ENCODE measurements at regions not wholly inside any gene's neighbourhood (a gene's known extent, or its start where the extent isn't known, plus 50 kb on each side); places are given as distances from the start of the nearest gene placed in this dataset.
"Not testable (repeated sequence)": the region's sequence is repeated elsewhere in the genome, so short reads cannot be mapped to it uniquely, and the experiment has no call there.

DNA sequence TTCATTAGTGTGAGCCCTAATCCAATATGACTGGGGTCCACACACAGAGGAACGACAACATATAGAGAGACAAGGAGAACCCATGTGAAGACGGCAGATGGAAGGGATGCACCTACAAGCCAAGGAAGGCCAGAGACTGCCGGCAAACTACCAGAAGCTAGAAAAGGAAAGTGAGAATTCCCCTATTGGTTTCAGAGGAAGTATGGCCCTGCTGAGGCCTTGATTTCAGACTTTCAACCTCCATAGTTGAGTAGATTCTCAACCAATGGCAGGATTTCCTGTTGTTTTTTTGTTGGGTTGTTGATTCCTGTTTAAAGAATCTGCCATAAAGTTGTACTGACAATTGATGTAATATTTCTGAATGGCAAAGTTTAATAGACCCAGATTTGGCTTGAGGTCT is 241.5 kb downstream of the SATB2 start:
- DNase-seq (ENCODE audit: low read depth), result no peak

DNA sequence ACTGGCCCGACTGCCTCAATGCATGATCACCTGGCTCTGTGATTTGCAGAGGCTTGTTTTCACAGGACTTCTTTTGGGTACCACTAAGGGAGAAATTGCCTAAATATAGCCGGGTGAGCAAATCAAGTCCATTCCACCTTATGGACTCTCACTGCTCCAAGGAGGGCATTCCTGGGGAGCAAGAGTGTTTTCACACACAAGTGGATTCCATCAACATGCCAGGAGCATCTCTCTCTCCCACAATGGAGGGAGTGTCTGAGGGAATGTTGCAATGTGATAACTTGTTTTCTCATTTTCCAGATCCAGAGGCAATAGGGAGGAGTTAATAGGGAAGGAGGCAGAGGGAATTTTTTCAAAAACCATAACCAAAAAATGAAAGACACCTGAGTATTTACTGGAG is 250.7 kb downstream of the SATB2 start:
- no peak for DNase-seq (ENCODE audit: low read depth)

- DNase-seq (ENCODE audit: low read depth), result no peak
Measured at GRCh38 chr2:199206536-199206935, 251.2 kb downstream of the SATB2 start.

DNA sequence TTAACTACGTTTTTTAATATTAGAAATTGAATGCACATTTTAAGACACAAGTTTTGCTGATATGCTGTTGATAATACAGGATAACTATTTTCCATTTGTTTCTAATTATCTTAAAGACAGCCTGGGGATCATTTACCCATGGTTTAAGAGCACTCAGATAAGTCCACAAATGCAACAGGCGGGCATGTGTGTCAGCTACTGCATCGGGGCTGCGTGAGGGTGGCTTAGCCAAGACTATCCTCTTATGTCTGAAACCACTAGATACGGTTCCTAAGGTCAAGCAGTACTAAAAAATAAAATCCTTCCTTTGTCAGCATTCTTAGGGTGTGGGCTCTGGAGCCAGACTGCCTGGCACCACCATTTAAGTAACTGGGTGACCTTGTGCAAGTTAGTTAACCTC is 254.8 kb downstream of the SATB2 start:
- no peak for DNase-seq (ENCODE audit: low read depth)

DNA sequence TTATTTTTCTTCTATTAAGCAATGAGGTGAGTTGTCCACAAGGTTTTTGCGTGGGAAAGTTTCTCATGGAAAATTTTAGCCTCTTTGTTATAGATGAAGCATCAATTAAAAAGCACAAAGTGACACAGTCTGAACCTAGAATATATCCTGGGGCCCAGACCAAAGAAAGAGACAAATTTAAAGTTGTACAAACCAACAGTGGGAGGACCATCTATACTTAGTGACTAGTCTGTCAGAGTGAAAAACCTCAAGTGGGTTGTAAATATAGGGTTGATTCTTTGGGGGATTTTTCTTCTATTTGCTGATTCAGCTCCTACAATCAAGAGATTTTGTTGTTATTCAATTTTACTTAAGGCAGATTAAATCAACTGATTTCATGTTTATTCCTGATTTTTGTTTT is 256.2 kb downstream of the SATB2 start:
- DNase-seq (ENCODE audit: low read depth), result no peak

GRCh38 chr2:199199797-199200196 is 257.9 kb downstream of the SATB2 start:
- DNase-seq (ENCODE audit: low read depth), result no peak

DNA sequence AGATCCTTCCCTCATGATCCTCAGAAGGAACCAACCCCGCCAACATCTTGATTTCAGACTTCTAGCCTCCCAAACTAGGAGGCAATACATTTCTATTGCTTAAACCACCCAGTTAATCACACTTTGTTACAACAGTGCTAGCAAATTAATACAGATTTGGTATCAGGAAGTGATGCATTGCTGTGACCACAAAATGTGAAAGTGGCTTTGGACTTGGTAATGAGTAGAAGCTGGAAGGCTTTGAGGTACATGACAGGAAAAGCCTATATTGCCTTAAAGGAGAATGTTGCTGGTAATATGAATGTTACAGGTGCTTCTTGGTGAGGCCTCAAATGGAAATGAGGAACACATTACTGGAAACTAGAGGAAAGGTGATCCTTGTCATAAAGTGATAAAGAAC is 260.3 kb downstream of the SATB2 start:
- DNase-seq (ENCODE audit: low read depth), result peak; percentile 11

GRCh38 chr2:199196686-199197085 is 261.1 kb downstream of the SATB2 start:
- DNase-seq (ENCODE audit: low read depth), result no peak

GRCh38 chr2:199195927-199196502 is 261.7 kb downstream of the SATB2 start:
- no peak for DNase-seq (ENCODE audit: low read depth)

GRCh38 chr2:199191461-199191860 is 266.3 kb downstream of the SATB2 start:
- DNase-seq (ENCODE audit: low read depth), result no peak

- no peak for DNase-seq (ENCODE audit: low read depth)
Measured at GRCh38 chr2:199189229-199189628, 268.5 kb downstream of the SATB2 start.

DNA sequence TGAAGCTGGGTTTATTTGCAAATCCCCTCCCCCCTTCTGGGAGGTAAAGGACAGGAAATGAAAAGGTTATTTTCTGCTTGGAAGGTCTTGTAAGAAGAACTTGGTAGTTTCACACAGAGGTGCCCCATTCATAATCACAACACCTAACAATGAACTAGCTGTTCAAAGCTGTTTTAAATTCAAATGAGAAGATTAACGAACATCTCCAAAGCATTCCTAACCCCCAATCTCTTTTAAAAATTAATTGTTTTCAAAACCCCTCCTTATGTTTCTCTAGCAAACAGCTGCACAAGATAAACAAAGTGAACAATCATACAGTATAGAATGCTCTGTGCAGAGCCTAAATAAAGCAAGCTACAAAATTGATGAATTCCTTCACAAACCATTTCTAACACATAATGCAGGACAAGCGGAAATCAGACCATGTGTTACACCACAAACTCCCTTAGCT is 271.4 kb downstream of the SATB2 start:
- DNase-seq (ENCODE audit: low read depth), result no peak

DNA sequence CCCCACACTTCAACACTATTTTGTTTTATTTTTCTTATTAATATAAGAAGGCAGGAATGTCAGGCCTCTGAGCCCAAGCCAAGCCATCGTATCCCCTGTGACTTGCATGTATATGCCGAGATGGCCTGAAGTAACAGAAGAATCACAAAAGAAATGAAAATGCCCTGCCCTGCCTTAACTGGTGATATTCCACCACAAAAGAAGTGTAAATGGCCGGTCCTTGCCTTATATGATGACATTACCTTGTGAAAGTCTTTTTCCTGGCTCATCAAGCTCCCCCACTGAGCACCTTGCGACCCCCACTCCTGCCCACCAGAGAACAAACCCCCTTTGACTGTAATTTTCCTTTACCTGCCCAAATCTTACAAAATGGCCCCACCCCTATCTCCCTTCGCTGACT is 272.6 kb downstream of the SATB2 start:
- not testable (repeated sequence) for DNase-seq (ENCODE audit: low read depth)

DNA sequence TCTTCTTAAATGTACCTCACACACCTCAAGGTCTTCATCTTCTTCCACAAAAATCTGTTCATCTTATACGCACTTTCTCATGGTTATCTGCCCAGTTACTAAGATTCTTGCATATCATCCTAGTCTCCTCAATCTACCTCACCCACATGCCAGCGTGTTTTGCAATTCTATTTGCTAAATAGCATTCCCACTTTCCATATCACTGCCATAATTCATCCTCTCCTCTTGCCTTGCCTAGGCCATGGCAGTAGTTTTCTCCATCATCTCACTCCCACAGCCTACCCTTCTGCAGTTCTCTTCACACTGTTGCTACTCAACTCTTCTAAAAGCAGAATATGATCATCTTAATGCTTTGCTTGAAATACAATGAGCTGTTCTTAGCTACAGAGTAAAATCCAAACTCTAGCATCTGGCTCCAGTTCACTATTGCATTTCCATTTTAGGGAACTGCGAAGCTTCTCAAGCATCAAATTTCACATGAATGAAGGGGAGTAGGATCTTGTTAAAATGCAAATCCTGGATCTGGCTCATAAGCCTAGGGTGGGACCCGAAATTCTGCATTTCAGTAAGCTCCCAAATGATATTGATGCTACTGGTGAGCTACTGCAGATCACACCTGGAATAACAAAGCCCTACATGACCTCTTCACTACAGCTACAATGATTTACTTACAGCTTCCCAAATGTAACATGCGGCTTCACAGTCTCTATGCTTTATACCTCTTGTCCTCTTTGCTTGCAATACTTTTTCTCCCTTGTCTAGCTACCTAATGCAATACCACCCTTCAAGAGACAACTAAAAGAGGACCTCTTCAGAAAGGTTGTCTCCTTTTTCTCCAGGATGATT is 293.9 kb downstream of the SATB2 start:
- DNase-seq (ENCODE audit: low read depth), result no peak

GRCh38 chr2:199160677-199161465 is 296.9 kb downstream of the SATB2 start:
- DNase-seq (ENCODE audit: low read depth), result peak; percentile 46

GRCh38 chr2:199160081-199160480 is 297.7 kb downstream of the SATB2 start:
- no peak for DNase-seq (ENCODE audit: low read depth)

GRCh38 chr2:199148076-199148845 is 309.5 kb downstream of the SATB2 start:
- DNase-seq (ENCODE audit: low read depth), result no peak

DNA sequence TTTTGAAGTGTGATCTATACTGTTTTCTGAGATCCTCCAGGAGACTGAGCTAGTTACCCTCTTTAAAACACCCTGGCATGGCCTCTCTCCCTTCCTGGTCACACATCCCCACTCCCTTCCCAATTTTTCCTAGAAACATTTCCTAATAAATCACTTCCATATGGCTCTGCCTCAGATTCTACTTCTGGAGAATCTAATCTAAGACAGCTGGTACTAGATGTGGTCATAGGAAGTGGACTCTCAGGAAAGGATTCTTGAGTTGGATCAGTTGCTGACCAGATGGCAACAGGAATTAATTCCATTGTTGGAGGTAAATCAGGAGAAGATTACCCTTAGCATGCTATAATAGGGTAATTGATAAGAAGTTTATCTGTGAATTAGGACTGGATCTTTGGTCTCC is 310.5 kb downstream of the SATB2 start:
- no peak for DNase-seq (ENCODE audit: low read depth)

- no peak for DNase-seq (ENCODE audit: low read depth)
Measured at GRCh38 chr2:199144546-199144945, 313.2 kb downstream of the SATB2 start.

DNA sequence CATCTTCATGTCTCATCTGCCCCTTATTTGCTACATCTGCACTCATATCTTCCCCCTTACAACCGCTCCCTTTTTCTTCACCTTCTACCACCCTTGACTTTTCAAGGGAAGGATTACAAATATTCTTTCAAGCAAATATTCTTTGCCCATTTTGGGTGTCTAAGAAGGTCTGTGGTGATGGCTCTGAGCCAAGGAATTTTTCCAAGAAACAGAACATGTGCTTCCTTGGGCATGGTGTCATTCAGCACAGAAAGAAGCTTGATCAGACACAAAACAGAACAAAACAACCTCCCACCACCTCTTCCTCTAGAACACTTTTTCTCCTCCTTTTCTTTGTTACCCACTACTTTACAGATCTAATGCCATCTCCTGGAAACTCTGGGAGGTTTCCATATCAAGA is 313.7 kb downstream of the SATB2 start:
- DNase-seq (ENCODE audit: low read depth), result no peak

GRCh38 chr2:199136681-199137080 is 321.1 kb downstream of the SATB2 start:
- DNase-seq (ENCODE audit: low read depth), result peak; percentile 85

DNA sequence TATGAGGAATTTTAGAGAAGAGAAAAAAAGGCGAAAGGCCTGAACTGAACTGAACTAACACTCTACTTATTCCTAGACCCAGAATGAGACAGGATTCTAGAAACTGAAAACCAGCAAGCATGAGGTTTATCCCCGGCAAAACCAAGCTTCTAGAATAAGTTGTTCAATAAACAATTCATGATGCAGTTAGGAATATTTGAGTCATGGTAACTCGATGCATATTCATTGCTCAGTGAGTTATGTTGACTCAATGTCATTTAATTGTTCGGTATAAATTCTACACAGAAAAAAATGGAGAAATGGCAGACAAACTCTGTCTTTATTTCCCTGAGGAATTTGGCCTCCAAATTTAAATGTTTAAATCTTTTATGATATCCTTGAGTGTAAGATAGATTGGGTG is 321.5 kb downstream of the SATB2 start:
- no peak for DNase-seq (ENCODE audit: low read depth)

All from Daoy (cell line).